Activated B cell treated with CpG ODN at 0.5 μM for 24 hours (primary cell): ENCODE measurements at regions not wholly inside any gene's neighbourhood (a gene's known extent, or its start where the extent isn't known, plus 50 kb on each side); places are given as distances from the start of the nearest gene placed in this dataset.
A peak's percentile ranks its signal among the peaks of the same experiment; 100 is the strongest.

ENCODE experiments used
- ATAC-seq: fragments of 200-7000 bp; cut with Tn5 transposase; one replicate; pipeline ENCODE4 v1.10.0; 2021; ENCODE audit warnings: low read depth, mild to moderate bottlenecking, moderate library complexity
- CTCF ChIA-PET: fragments of 350-600 bp; sonication (Branson Sonifier 250); formaldehyde crosslinking; loops from one replicate; lab custom pipeline; 2021; ENCODE audit warnings: antibody characterized with exemption; lab: Charles Lee
- POLR2A ChIA-PET: fragments of 350-600 bp; sonication (Branson Sonifier 250); formaldehyde crosslinking; loops from one replicate; lab custom pipeline; 2021; ENCODE audit warnings: antibody characterized with exemption; lab: Charles Lee
- DNase-seq: peaks from one replicate; pipeline ENCODE4 v3.0.0; 2022
- H3K27ac Mint-ChIP-seq: one replicate; pipeline ENCODE4 v1.8.0; 2020; ENCODE audit warnings: mixed read lengths
- H3K27me3 Mint-ChIP-seq: one replicate; pipeline ENCODE4 v1.8.0; 2021; ENCODE audit warnings: mixed read lengths
- H3K36me3 Mint-ChIP-seq: one replicate; pipeline ENCODE4 v1.8.0; 2021; ENCODE audit warnings: low read depth, mixed read lengths
- H3K4me1 Mint-ChIP-seq: one replicate; pipeline ENCODE4 v1.8.0; 2021; ENCODE audit warnings: mixed read lengths
- H3K4me3 Mint-ChIP-seq: one replicate; pipeline ENCODE4 v1.8.0; 2020; ENCODE audit warnings: mild to moderate bottlenecking, mixed read lengths
- H3K9me3 Mint-ChIP-seq: one replicate; pipeline ENCODE4 v1.8.0; 2020; ENCODE audit warnings: mixed read lengths
- intact Hi-C: fragments of 100-400 bp; cut with micrococcal nuclease; formaldehyde crosslinking; loops from one replicate; pipeline ENCODE4 v1.15.1; 2024
- TF ChIP-seq, protein P1 (sequence below): fragments of 200-600 bp; IDR thresholded peaks from one replicate; pipeline ENCODE4 v1.8.0; 2022; ENCODE audit warnings: antibody characterized with exemption, mild to moderate bottlenecking

DNA sequence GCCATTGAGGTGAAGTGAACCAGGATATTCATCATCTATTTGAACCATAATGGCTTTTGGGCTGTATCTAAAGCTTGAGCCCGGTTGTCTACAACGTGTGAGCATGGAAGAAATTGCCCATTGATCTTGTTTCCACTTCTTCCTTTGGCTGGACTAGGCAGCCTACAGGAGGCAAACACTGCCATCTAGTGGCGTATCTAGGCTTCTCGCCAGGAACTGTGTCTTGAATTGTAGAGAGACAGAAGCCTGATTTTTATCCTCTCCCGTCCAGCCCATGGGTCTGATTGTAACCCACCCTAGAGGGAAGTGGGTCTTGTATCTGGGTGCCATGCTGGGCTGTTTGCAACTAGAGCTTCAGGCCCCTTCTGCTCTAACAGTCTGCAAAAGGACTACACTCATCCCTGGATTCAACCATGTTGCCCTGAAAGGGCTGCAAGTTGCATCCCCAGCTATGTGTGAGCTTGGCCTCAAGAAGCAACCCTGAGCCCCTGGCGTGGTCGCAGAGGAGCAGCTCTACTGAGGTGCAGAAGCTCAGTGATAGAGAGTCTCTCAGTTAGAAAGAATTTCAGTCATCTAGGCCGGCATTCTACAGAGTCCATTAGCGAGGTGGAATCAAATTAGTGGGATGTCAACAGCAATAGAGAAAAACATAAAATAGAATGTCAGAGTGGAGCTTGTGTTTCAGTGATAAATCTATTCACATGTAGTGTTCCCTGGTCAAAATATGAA, 170.2 kb upstream of the UMPS start:
- Mint-ChIP-seq H3K9me3 (no peaks in the 10 kb centered on the region), H3K36me3 (no peaks in the 10 kb centered on the region), H3K27ac (no peak overlapping the region), H3K4me3 (no peak overlapping the region), H3K4me1 (no peaks in the 10 kb centered on the region), H3K27me3 (peaks cover 29% of the 10 kb centered on the region)
- peak; percentile 31 for ATAC-seq
- TF ChIP-seq, protein P1, sequence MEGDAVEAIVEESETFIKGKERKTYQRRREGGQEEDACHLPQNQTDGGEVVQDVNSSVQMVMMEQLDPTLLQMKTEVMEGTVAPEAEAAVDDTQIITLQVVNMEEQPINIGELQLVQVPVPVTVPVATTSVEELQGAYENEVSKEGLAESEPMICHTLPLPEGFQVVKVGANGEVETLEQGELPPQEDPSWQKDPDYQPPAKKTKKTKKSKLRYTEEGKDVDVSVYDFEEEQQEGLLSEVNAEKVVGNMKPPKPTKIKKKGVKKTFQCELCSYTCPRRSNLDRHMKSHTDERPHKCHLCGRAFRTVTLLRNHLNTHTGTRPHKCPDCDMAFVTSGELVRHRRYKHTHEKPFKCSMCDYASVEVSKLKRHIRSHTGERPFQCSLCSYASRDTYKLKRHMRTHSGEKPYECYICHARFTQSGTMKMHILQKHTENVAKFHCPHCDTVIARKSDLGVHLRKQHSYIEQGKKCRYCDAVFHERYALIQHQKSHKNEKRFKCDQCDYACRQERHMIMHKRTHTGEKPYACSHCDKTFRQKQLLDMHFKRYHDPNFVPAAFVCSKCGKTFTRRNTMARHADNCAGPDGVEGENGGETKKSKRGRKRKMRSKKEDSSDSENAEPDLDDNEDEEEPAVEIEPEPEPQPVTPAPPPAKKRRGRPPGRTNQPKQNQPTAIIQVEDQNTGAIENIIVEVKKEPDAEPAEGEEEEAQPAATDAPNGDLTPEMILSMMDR = no peak
- ChIA-PET CTCF (interaction anchor here (0.7 to 10.4 kb wide), 9 partner anchors 9 to 647 kb away, joined by 3 to 112 read pairs (median 3); no protein-coding TSS in a partner anchor), POLR2A (no interaction called here)
- intact Hi-C loops = loop anchor here (10.0 kb wide), 4 partner anchors 205 to 835 kb away; no protein-coding TSS in a partner anchor
- no peak for DNase-seq

DNA sequence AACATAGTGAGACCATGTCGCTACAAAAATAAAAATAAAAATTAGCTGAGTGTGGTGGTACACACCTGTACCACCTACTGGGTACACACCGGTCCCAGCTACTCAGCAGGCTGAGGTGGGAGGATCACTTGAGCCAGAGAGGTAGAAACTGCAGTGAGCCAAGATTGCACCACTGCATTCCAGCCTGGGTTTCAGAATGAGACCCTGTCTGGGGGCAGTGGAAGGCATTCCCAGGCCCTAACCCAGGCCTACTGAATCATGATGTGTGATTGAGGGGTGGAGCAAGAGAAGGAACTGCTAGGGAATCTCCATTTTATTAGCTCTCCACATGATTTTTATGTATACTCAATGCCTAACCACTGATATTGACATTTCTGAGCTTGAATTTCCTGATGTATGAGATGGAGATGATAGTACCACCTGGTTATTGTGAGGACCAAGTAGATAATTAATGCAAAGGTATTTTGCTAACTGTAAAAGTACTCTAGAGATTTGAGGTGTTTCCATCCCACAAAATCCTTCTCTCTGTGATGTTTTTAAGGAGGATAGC, 169.5 kb upstream of the UMPS start:
- H3K27ac Mint-ChIP-seq = no peak overlapping the region
- POLR2A ChIA-PET = no interaction called here
- intact Hi-C loops = no loop called here
- TF ChIP-seq, protein P1 = no peak
- H3K9me3 Mint-ChIP-seq = no peaks in the 10 kb centered on the region
- no peak for DNase-seq
- H3K4me1 Mint-ChIP-seq = no peaks in the 10 kb centered on the region
- CTCF ChIA-PET = interaction anchor here (0.7 to 10.4 kb wide), 8 partner anchors 9 to 647 kb away, joined by 3 to 112 read pairs (median 6); no protein-coding TSS in a partner anchor
- no peaks in the 10 kb centered on the region for H3K36me3 Mint-ChIP-seq
- peaks cover 29% of the 10 kb centered on the region for H3K27me3 Mint-ChIP-seq
- no peak for ATAC-seq
- H3K4me3 Mint-ChIP-seq = no peak overlapping the region

DNA sequence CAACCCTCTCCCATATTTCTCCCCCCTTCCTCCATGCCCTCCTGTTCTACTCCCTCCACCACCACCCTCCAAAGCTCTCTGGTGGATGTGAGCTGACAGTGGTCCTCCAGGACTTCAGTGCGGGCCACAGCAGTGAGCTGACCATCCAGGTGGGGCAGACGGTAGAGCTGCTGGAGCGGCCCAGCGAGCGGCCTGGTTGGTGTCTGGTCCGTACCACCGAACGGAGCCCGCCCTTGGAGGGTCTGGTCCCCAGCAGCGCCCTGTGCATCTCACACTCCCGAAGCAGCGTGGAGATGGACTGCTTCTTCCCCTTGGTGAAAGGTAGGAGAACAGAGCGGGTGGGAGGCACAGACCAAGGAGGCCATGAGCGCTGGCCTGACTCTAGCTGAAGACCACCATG, 167.5 kb upstream of the UMPS start:
- intact Hi-C loops = no loop called here
- no peak overlapping the region for H3K4me3 Mint-ChIP-seq
- no peak overlapping the region for H3K27ac Mint-ChIP-seq
- DNase-seq (no peak), ATAC-seq (no peak)
- POLR2A ChIA-PET = no interaction called here
- H3K9me3 Mint-ChIP-seq = no peaks in the 10 kb centered on the region
- CTCF ChIA-PET = interaction anchor here (5.6 to 10.4 kb wide), 2 partner anchors 8 to 126 kb away, joined by 38 to 112 read pairs; no protein-coding TSS in a partner anchor
- H3K36me3 Mint-ChIP-seq = no peaks in the 10 kb centered on the region
- TF ChIP-seq, protein P1 = no peak
- no peaks in the 10 kb centered on the region for H3K4me1 Mint-ChIP-seq
- H3K27me3 Mint-ChIP-seq = peaks cover 23% of the 10 kb centered on the region

DNA sequence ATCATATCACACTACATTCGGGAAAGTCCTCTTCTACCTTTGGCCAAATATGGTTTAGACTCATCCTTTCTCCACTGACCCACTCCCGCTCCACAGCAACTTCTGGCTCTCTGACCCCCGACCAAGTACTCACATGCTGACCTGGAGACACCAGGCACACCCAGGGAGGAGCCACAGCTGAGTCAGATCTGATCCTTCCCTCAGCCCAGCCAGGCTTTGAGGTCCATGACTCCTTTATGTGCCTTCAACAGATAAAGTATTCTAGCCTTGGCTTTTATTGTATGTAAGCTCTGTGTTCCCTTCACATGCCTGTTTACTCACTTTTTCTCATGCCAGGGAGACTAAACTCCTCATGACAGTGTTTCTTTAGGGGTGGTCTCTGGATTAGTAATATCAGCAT, 166.9 kb upstream of the UMPS start:
- no peak for ATAC-seq
- POLR2A ChIA-PET = no interaction called here

More for the DNA sequence above, 166.9 kb upstream of the UMPS start:
- Mint-ChIP-seq H3K36me3 (no peaks in the 10 kb centered on the region), H3K27ac (no peak overlapping the region), H3K9me3 (no peaks in the 10 kb centered on the region), H3K4me3 (no peak overlapping the region), H3K27me3 (peaks cover 22% of the 10 kb centered on the region), H3K4me1 (no peaks in the 10 kb centered on the region)
- no peak for DNase-seq
- CTCF ChIA-PET = interaction anchor here (5.6 to 10.4 kb wide), 2 partner anchors 7 to 125 kb away, joined by 38 to 112 read pairs; no protein-coding TSS in a partner anchor
- TF ChIP-seq, protein P1 = no peak
- intact Hi-C loops = no loop called here
